SK-N-SH treated with all-trans-retinoic acid at 6 μM for 48 hours (cell line): ENCODE measurements at regions not wholly inside any gene's neighbourhood (a gene's known extent, or its start where the extent isn't known, plus 50 kb on each side); places are given as distances from the start of the nearest gene placed in this dataset.

Source experiments
- ESRRG ChIP-seq: fragments of 250-450 bp; sonication (Bioruptor Pico); IDR thresholded peaks from 2 replicates; pipeline ENCODE4 v1.6.1; 2021; ENCODE audit warnings: mild to moderate bottlenecking
- GLIS3 ChIP-seq: fragments of 250-450 bp; sonication (Bioruptor Pico); IDR thresholded peaks from 2 replicates; pipeline ENCODE4 v1.5.0; 2020; ENCODE audit warnings: mild to moderate bottlenecking, moderate library complexity
- ISL1 ChIP-seq: fragments of 250-450 bp; sonication (Bioruptor Pico); IDR thresholded peaks from 2 replicates; pipeline ENCODE4 v2.1.2; 2022; ENCODE audit warnings: mild to moderate bottlenecking, moderate library complexity
- RARB ChIP-seq: fragments of 250-450 bp; sonication (Bioruptor Pico); IDR thresholded peaks from 2 replicates; pipeline ENCODE4 v1.8.0; 2021; ENCODE audit warnings: mild to moderate bottlenecking, moderate library complexity
- SNAI2 ChIP-seq: fragments of 250-450 bp; sonication (Bioruptor Pico); IDR thresholded peaks from 2 replicates; pipeline ENCODE4 v1.5.0; 2020; ENCODE audit warnings: mild to moderate bottlenecking, moderate library complexity
- TCF4 ChIP-seq: fragments of 250-450 bp; sonication (Bioruptor Pico); IDR thresholded peaks from 2 replicates; pipeline ENCODE4 v1.8.0; 2021; ENCODE audit warnings: mild to moderate bottlenecking, moderate library complexity, borderline replicate concordance
- ZFP3 ChIP-seq: fragments of 250-450 bp; sonication (Bioruptor Pico); IDR thresholded peaks from 2 replicates; pipeline ENCODE4 v1.5.0; 2020; ENCODE audit warnings: mild to moderate bottlenecking, moderate library complexity
- ZNF8 ChIP-seq: fragments of 450-650 bp; formaldehyde crosslinking; IDR thresholded peaks from 2 replicates; pipeline ENCODE4 v1.5.0; 2020; ENCODE audit warnings: mild to moderate bottlenecking, moderate library complexity
- TF ChIP-seq, protein P1 (sequence below): fragments of 250-450 bp; sonication (Bioruptor Pico); IDR thresholded peaks from 2 replicates; pipeline ENCODE4 v1.8.0; 2020; ENCODE audit warnings: mild to moderate bottlenecking, moderate library complexity, borderline replicate concordance
- TF ChIP-seq, protein P2 (sequence below): fragments of 250-450 bp; sonication (Bioruptor Pico); IDR thresholded peaks from 2 replicates; pipeline ENCODE4 v1.8.0; 2021; ENCODE audit warnings: low read depth, mild to moderate bottlenecking, moderate library complexity, borderline replicate concordance

DNA sequence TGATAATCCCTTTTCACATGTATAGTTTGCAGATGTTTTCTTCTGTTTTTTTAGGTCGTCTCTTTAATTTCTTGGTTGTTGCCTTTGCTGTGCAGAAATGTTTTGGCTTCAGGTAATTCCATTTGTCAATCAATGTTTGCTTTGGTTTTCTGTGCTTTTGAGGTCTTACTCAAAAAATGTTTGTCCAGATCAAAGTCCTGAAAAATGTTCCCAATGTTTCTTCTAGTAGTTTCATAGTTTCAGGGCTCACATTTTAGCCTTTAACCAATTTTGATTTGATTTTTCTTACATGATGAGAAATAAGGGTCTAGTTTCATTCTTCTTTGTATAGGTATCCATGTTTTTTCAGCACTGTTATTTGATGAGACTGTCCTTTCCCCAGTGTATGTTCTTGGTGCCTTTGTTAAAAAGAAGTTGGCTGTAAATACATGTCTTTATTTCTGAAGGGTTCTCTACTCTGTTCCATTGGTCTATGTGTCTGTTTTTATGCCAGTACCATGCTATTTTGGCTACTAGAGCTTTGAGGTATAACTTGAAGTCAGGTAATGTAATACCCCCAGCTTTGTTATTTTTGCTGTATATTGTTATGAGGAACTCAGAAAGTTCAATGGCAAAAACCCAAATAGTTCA, 578.7 kb upstream of the SEL1L start:
- TF ChIP-seq, protein P1, sequence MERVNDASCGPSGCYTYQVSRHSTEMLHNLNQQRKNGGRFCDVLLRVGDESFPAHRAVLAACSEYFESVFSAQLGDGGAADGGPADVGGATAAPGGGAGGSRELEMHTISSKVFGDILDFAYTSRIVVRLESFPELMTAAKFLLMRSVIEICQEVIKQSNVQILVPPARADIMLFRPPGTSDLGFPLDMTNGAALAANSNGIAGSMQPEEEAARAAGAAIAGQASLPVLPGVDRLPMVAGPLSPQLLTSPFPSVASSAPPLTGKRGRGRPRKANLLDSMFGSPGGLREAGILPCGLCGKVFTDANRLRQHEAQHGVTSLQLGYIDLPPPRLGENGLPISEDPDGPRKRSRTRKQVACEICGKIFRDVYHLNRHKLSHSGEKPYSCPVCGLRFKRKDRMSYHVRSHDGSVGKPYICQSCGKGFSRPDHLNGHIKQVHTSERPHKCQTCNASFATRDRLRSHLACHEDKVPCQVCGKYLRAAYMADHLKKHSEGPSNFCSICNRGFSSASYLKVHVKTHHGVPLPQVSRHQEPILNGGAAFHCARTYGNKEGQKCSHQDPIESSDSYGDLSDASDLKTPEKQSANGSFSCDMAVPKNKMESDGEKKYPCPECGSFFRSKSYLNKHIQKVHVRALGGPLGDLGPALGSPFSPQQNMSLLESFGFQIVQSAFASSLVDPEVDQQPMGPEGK (CRISPR knock-in tag): no peak
- TF ChIP-seq RARB (CRISPR knock-in tag): no peak
- TF ChIP-seq, protein P2, sequence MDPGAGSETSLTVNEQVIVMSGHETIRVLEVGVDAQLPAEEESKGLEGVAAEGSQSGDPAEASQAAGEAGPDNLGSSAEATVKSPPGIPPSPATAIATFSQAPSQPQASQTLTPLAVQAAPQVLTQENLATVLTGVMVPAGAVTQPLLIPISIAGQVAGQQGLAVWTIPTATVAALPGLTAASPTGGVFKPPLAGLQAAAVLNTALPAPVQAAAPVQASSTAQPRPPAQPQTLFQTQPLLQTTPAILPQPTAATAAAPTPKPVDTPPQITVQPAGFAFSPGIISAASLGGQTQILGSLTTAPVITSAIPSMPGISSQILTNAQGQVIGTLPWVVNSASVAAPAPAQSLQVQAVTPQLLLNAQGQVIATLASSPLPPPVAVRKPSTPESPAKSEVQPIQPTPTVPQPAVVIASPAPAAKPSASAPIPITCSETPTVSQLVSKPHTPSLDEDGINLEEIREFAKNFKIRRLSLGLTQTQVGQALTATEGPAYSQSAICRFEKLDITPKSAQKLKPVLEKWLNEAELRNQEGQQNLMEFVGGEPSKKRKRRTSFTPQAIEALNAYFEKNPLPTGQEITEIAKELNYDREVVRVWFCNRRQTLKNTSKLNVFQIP (CRISPR knock-in tag): no peak
- no peak for TF ChIP-seq ISL1
- TF ChIP-seq SNAI2 (CRISPR knock-in tag): no peak
- no peak for TF ChIP-seq ESRRG (CRISPR knock-in tag)
- no peak for TF ChIP-seq ZNF8 (CRISPR knock-in tag)
- no peak for TF ChIP-seq ZFP3 (CRISPR knock-in tag)
- TF ChIP-seq GLIS3 (CRISPR knock-in tag): no peak
- no peak for TF ChIP-seq TCF4 (CRISPR knock-in tag)
